ENCODE measurements at regions not wholly inside any gene's neighbourhood (a gene's known extent, or its start where the extent isn't known, plus 50 kb on each side); places are given as distances from the start of the nearest gene placed in this dataset.

DNA sequence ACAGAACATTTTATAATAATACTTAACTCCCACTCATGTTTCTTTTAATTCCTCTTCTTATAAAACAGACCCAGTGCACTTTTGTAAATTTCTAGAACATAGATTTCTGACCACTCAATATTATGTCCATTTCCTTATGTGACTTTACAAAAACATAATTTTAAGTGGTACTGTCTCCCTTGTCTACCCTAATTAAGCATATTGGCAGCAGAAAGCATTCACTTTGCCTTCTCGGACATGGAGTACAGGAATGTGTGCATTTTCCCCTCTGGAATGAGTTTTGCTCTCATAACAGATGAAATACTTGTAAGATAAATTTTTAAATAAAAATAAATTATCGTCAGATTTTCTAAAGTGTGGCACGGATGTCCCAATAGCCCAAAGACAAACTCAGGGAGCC lies 129.5 kb upstream of the MDM1 start:
- TF ChIP-seq CTCF (IDR thresholded peaks at IDR 0.05; ENCODE audit: low read depth, low read length): no peak

GRCh38 chr12:68462803-68463202 lies 130.6 kb upstream of the MDM1 start:
- peak overlapping the region; percentile 45 for H3K4me3 ChIP-seq (ENCODE audit: low read depth, low read length)

More for the DNA sequence above, 129.5 kb upstream of the MDM1 start:
- H3K4me3 ChIP-seq (ENCODE audit: low read depth, low read length): no peak overlapping the region

DNA sequence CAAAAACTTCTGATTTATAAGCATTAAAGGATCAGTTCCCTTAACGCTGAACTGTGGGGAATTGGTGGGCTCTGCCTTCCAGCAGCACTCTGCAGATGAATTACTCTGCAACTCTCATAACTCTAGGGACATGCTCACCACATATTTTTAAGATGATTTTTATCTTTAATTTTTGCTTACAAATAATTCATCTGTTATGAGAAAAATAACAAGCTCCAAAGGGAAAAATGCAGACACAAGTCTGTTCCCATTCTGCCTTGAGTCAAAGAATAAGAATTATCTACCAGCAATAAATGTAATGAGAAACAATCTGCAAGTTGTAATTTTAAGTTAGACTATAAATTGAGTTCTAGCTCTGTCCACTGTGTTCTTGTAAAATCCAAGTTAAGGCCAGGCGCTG lies 133.1 kb upstream of the MDM1 start:
- no peak overlapping the region for H3K4me3 ChIP-seq (ENCODE audit: low read depth, low read length)
- no peak for TF ChIP-seq CTCF (IDR thresholded peaks at IDR 0.05; ENCODE audit: low read depth, low read length)

More at GRCh38 chr12:68462803-68463202, 130.6 kb upstream of the MDM1 start:
- TF ChIP-seq CTCF (IDR thresholded peaks at IDR 0.05; ENCODE audit: low read depth, low read length): no peak

- no peak for TF ChIP-seq CTCF (IDR thresholded peaks at IDR 0.05; ENCODE audit: low read depth, low read length)
- H3K4me3 ChIP-seq (ENCODE audit: low read depth, low read length): no peak overlapping the region
Measured at GRCh38 chr12:68467514-68467913, 135.4 kb upstream of the MDM1 start.

- H3K4me3 ChIP-seq (ENCODE audit: low read depth, low read length): no peak overlapping the region
- TF ChIP-seq CTCF (IDR thresholded peaks at IDR 0.05; ENCODE audit: low read depth, low read length): no peak
Measured at GRCh38 chr12:68468036-68468435, 135.9 kb upstream of the MDM1 start.

DNA sequence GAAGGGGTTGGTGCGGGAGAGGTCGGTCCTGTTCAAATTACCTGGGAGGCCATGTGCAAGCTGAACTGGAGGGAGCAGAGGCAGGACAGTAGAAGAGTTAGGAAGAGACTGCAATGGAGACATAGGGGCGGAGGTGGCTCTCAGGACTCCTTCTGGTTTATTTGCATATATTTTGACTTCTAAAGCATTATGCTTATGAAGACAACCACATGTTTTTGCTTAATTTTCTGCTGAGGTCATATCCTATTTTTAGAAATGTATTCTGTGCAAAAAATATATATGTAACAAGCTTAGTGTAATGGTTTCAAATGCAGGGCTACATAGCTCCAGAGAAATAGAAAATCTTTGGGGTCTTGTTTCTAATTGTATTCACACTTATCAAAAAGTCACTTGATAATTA lies 137.0 kb upstream of the MDM1 start:
- no peak for TF ChIP-seq CTCF (IDR thresholded peaks at IDR 0.05; ENCODE audit: low read depth, low read length)

DNA sequence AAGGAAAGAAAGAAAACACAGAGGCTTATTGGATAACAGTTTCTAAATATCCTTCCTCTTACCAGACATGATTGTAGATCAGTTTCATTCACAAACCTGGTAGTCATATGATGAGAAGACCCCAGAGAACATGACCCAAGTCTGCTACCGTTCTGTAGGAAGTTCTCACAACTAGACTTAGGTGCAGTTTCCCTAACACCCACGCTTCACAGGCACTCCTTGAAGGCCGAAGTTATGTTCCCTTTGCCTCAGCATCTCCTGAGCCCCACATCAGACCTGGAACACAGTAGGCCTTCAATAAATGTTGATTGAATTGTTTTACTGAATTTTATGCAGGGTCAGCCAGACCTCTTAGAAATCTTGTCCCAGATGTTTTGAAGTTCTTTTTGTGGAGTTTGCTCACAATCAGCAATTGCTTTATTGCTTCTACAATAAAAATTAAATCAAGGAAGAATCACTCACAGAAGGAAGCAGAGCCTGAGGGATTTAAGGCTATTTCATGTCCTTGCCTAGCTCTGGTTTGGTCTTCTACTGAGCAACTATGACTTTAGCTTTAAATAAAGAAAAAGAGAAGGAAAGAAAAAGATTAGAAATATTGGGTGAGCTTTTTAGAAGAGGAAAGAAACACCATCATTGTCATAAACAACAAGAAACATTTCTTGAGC lies 138.6 kb upstream of the MDM1 start:
- no peak for TF ChIP-seq CTCF (IDR thresholded peaks at IDR 0.05; ENCODE audit: low read depth, low read length)
- H3K4me3 ChIP-seq (ENCODE audit: low read depth, low read length): no peak overlapping the region

More for the DNA sequence above, 137.0 kb upstream of the MDM1 start:
- H3K4me3 ChIP-seq (ENCODE audit: low read depth, low read length): no peak overlapping the region

All from WI38 (cell line).